ENCODE measurements at regions not wholly inside any gene's neighbourhood (a gene's known extent, or its start where the extent isn't known, plus 50 kb on each side); places are given as distances from the start of the nearest gene placed in this dataset.

GRCh38 chr9:19931098-19931890 lies 142.5 kb upstream of the SLC24A2 start (continued):
- no peak for TF ChIP-seq GMEB1 (CRISPR knock-in tag; IDR thresholded peaks at IDR 0.05)
- TF ChIP-seq ZNF592 (IDR thresholded peaks at IDR 0.05), result no peak
- no peak for TF ChIP-seq POLR3G (IDR thresholded peaks at IDR 0.05; ENCODE audit: extremely low read depth, insufficient read length, insufficient replicate concordance)
- TF ChIP-seq SMAD4 (CRISPR knock-in tag; conservative IDR thresholded peaks at IDR 0.05), result no peak
